RWPE2 (cell line): ENCODE measurements at regions not wholly inside any gene's neighbourhood (a gene's known extent, or its start where the extent isn't known, plus 50 kb on each side); places are given as distances from the start of the nearest gene placed in this dataset.

ENCODE experiments used
- ATAC-seq: fragments of 200-7000 bp; cut with Tn5 transposase; 3 replicates; pipeline ENCODE4 v1.9.1; 2021; ENCODE audit warnings: low read depth
- DNase-seq: peaks from one replicate; pipeline ENCODE4 v3.0.0-alpha.2; 2020; ENCODE audit warnings: low spot score
- H3K27ac ChIP-seq: fragments of 450-650 bp; 2 replicates; pipeline ENCODE4 v1.5.1; 2017; ENCODE audit warnings: mild to moderate bottlenecking; ENCODE audit not compliant: poor library complexity, severe bottlenecking
- H3K27me3 ChIP-seq: fragments of 250-450 bp; sonication (Bioruptor Pico); 2 replicates; pipeline ENCODE4 v1.5.1; 2021; ENCODE audit warnings: mild to moderate bottlenecking, moderate library complexity; ENCODE audit not compliant: insufficient read depth, poor library complexity, severe bottlenecking
- H3K36me3 ChIP-seq: fragments of 250-450 bp; sonication (Bioruptor Pico); 2 replicates; pipeline ENCODE4 v1.5.1; 2020; ENCODE audit warnings: low read depth, mild to moderate bottlenecking, moderate library complexity
- H3K4me1 ChIP-seq: fragments of 250-450 bp; sonication (Bioruptor Pico); 2 replicates; pipeline ENCODE4 v1.5.1; 2021; ENCODE audit warnings: mild to moderate bottlenecking, moderate library complexity; ENCODE audit not compliant: insufficient read depth, poor library complexity, severe bottlenecking
- H3K4me3 ChIP-seq: fragments of 250-450 bp; sonication (Bioruptor Pico); 2 replicates; pipeline ENCODE4 v1.5.1; 2021; ENCODE audit warnings: mild to moderate bottlenecking, moderate library complexity; ENCODE audit not compliant: severe bottlenecking
- H3K9me3 ChIP-seq: fragments of 250-450 bp; sonication (Bioruptor Pico); 2 replicates; pipeline ENCODE4 v1.5.1; 2021; ENCODE audit warnings: mild to moderate bottlenecking, moderate library complexity; ENCODE audit not compliant: severe bottlenecking
- TF ChIP-seq, protein P1 (sequence below): fragments of 450-650 bp; IDR thresholded peaks from one replicate; pipeline ENCODE4 v1.5.1; 2017; ENCODE audit warnings: mild to moderate bottlenecking, moderate library complexity; ENCODE audit not compliant: poor library complexity, severe bottlenecking

DNA sequence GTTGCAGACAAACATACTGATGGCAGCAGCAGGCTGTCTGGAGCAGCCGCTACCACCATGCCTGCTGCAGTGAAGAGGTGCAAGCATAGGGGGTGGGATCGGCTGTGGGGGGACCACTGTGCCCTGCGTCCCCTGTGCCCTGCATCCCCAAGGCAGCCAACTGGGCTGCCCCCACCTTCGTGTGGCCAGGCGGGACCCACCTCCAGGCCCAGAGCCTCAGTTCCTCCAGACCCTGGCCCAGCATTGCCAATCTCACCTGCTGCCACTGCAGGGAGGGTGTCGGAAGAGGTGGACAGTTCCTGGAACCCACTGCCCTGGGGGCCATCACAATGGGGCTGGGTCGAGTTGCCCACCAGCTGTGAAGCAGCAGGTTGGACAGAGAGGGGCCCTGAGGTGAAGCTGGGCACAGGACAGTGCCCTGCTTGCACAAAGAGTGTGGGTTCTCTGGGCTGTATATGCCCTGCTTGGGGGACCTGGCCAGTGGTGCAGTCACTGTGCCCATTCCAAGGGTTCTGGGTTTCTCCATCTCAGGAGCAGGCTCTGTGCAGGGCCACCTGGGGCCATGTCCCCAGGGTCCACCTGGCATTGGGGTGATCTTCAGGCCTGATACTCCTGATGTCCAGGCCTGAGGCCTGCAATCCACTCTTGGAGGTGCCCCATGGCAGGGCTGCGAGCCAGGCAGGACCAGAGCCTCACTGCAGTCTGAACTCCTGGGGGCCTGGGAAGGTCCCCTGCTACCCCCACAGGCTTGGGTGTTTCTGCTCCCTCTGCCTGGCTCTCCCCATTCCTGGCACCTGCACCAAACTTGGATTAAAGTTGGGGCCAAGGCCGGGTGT lies 261.4 kb upstream of the NRIP1 start:
- H3K4me3 ChIP-seq, result no peak overlapping the region
- no peaks in the 10 kb centered on the region for H3K36me3 ChIP-seq
- TF ChIP-seq, protein P1, sequence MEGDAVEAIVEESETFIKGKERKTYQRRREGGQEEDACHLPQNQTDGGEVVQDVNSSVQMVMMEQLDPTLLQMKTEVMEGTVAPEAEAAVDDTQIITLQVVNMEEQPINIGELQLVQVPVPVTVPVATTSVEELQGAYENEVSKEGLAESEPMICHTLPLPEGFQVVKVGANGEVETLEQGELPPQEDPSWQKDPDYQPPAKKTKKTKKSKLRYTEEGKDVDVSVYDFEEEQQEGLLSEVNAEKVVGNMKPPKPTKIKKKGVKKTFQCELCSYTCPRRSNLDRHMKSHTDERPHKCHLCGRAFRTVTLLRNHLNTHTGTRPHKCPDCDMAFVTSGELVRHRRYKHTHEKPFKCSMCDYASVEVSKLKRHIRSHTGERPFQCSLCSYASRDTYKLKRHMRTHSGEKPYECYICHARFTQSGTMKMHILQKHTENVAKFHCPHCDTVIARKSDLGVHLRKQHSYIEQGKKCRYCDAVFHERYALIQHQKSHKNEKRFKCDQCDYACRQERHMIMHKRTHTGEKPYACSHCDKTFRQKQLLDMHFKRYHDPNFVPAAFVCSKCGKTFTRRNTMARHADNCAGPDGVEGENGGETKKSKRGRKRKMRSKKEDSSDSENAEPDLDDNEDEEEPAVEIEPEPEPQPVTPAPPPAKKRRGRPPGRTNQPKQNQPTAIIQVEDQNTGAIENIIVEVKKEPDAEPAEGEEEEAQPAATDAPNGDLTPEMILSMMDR, result no peak
- ATAC-seq (no peak), DNase-seq (no peak)
- no peak overlapping the region for H3K27ac ChIP-seq
- no peaks in the 10 kb centered on the region for H3K9me3 ChIP-seq
- H3K4me1 ChIP-seq, result no peaks in the 10 kb centered on the region
- H3K27me3 ChIP-seq, result no peaks in the 10 kb centered on the region

DNA sequence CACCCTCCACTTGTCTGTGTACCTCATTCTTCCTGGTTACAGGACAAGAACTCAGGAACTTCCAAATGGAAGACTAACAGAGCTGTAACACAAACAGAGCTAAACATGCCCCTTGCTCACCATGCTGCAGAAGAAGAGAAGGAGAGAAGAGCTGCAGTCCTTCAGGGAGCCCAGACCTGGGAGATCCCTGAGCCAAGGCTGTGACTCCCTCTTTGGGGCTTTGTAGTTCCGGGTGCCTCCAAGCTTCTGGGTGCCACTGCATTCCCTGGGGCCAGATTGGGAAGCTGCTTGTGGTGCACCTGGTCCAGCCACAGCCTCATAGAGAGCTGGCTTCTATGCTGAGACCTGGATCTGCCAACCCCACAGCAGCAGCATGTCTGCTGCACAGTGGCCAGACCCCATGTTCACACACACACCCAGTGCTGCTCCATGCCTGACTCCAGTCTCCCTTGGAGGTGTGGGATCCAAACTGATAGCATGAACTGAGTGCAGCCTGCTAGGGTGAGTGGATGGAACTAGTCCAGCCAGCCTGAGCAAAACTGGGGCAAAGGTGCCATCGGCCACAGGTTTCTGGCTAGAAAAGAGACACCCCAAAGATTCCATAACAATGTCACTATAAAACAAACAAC lies 263.0 kb upstream of the NRIP1 start:
- DNase-seq (no peak), ATAC-seq (no peak)
- H3K4me3 ChIP-seq, result no peak overlapping the region
- no peaks in the 10 kb centered on the region for H3K9me3 ChIP-seq
- no peaks in the 10 kb centered on the region for H3K4me1 ChIP-seq
- H3K27me3 ChIP-seq, result no peaks in the 10 kb centered on the region
- H3K27ac ChIP-seq, result no peak overlapping the region
- no peaks in the 10 kb centered on the region for H3K36me3 ChIP-seq
- TF ChIP-seq, protein P1, result no peak

DNA sequence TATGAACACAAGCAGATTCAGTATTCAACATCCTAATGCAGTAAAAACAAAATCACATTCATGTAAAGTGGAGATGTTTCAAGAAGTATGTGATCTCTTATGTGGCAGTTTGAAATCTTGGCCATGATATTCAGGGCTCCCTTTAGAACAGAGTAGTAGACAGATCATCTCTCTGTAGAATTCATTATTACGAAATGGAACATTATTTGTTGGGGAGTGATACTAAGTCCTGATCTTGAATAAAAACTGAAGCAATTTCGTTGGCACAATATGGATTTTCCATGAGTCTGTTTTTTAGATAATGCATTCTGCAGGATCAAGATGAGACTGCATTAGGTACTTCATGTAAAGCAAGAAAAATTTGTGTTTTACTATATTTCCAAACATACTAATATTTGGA lies 264.4 kb upstream of the NRIP1 start:
- H3K4me1 ChIP-seq, result no peaks in the 10 kb centered on the region
- TF ChIP-seq, protein P1, result no peak
- no peak for DNase-seq

DNA sequence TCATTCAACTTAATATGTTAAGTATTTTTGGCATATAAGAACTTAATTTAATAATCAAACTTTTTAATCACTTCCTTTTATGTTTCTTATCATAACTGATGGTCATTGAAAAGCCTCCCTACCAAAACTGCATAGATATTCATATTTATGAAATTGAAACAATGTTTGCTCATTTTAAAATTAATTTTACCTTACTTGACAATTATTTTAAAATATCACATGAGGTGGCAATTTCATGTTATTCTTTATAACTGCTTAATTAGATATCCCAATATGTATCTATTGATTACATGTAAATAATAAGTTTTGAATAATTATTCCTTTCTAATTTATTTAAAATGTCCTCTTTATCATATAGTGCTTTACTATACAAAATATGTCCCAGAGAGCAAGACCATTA lies 266.1 kb upstream of the NRIP1 start:
- H3K4me1 ChIP-seq, result no peaks in the 10 kb centered on the region
- no peaks in the 10 kb centered on the region for H3K36me3 ChIP-seq
- TF ChIP-seq, protein P1, result no peak
- DNase-seq (no peak), ATAC-seq (no peak)
- no peak overlapping the region for H3K4me3 ChIP-seq
- H3K27ac ChIP-seq, result no peak overlapping the region
- H3K9me3 ChIP-seq, result no peaks in the 10 kb centered on the region
- no peaks in the 10 kb centered on the region for H3K27me3 ChIP-seq

More for the DNA sequence above, 264.4 kb upstream of the NRIP1 start:
- Histone ChIP-seq H3K36me3 (no peaks in the 10 kb centered on the region), H3K9me3 (no peaks in the 10 kb centered on the region), H3K27me3 (no peaks in the 10 kb centered on the region), H3K27ac (no peak overlapping the region), H3K4me3 (no peak overlapping the region)
- no peak for ATAC-seq

DNA sequence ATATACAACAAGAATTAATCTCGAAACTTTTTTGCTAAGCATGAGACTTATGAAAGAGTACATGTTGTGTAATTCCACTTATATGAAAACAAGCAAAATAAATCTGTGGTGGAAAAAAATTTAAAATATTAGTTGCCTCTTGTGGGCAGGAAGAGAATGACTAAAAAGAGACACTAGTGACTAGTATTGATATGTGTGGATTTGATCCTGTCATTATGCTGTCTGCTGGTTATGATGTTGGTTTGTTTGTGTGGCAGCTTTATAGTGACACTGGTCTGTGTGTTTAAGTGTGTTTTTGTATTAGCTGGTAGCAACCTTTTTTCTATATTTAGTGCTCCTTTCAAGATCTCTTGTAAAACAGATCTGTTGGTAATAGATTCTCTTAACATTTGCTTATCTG lies 267.8 kb upstream of the NRIP1 start:
- TF ChIP-seq, protein P1, result no peak
- DNase-seq (no peak), ATAC-seq (no peak)
- no peak overlapping the region for H3K4me3 ChIP-seq
- H3K4me1 ChIP-seq, result no peaks in the 10 kb centered on the region
- H3K27me3 ChIP-seq, result no peaks in the 10 kb centered on the region
- no peaks in the 10 kb centered on the region for H3K9me3 ChIP-seq
- H3K27ac ChIP-seq, result no peak overlapping the region
- no peaks in the 10 kb centered on the region for H3K36me3 ChIP-seq
